Neural crest cell (in vitro differentiated cells): ENCODE measurements at regions not wholly inside any gene's neighbourhood (a gene's known extent, or its start where the extent isn't known, plus 50 kb on each side); places are given as distances from the start of the nearest gene placed in this dataset.

Experiments used
- DNase-seq: peaks from one replicate; pipeline ENCODE4 v3.0.0; 2021; ENCODE audit warnings: low read depth, mixed read lengths, low spot score
- H3K27ac Mint-ChIP-seq: one replicate; pipeline ENCODE4 v1.8.0; 2021; ENCODE audit warnings: mild to moderate bottlenecking, mixed read lengths; ENCODE audit not compliant: unreplicated experiment
- H3K27me3 Mint-ChIP-seq: 2 replicates; pipeline ENCODE4 v1.8.0; 2021; ENCODE audit warnings: low read depth, mild to moderate bottlenecking, mixed read lengths
- H3K36me3 Mint-ChIP-seq: 2 replicates; pipeline ENCODE4 v1.8.0; 2021; ENCODE audit warnings: low read depth, mild to moderate bottlenecking, mixed read lengths
- H3K4me1 Mint-ChIP-seq: 2 replicates; pipeline ENCODE4 v1.8.0; 2021; ENCODE audit warnings: mixed read lengths
- H3K4me3 Mint-ChIP-seq: one replicate; pipeline ENCODE4 v1.8.0; 2021; ENCODE audit warnings: mild to moderate bottlenecking, mixed read lengths
- H3K9me3 Mint-ChIP-seq: 2 replicates; pipeline ENCODE4 v1.8.0; 2021; ENCODE audit warnings: mixed read lengths
- TF ChIP-seq, protein P1 (sequence below): fragments of 200-600 bp; sonication (generic); conservative IDR thresholded peaks from 2 replicates; pipeline ENCODE4 v1.5.0; 2021; ENCODE audit warnings: antibody characterized with exemption, mild to moderate bottlenecking

DNA sequence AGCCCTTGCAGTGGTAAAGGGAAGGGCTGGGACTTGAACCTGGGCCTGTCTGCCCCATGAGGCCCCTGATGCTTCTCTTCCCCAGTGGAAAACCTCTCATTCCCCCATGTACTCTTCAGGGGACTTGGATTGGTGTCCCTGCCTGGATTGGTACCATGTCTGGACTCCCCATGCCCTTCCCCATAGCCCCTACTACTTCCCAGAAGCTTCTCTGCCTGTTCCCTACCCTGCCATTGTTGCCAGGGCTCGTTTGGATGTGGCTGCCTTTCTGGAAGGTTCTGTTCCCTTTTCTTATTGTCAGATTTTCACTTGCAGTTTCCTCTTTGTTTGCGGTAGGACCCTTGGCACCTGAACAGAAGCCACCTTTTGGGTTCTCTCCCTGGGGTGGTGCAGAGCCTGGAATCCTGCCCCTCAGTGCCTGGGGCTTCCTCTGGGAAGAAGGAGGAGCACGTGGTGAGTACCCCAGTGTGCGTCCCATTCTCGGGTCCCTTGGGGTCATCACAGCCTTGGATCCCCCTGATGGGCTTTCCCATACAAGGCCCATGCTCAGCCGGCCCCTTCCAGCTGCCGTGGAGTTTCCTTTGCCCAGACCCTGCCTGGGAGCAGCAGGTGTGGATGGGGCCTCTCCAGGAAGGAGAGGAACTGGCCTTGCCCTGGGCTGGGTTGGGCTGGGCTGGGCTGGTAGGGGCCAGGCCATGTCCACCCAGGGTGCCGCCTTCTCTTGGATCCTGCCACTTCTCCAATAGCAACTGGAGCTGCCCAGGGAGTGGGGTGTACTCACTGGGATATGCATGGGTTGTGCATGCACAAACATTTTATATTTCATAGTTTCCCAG is 281.1 kb downstream of the PTPRU start:
- peaks cover 22% of the 10 kb centered on the region for H3K27me3 Mint-ChIP-seq

DNA sequence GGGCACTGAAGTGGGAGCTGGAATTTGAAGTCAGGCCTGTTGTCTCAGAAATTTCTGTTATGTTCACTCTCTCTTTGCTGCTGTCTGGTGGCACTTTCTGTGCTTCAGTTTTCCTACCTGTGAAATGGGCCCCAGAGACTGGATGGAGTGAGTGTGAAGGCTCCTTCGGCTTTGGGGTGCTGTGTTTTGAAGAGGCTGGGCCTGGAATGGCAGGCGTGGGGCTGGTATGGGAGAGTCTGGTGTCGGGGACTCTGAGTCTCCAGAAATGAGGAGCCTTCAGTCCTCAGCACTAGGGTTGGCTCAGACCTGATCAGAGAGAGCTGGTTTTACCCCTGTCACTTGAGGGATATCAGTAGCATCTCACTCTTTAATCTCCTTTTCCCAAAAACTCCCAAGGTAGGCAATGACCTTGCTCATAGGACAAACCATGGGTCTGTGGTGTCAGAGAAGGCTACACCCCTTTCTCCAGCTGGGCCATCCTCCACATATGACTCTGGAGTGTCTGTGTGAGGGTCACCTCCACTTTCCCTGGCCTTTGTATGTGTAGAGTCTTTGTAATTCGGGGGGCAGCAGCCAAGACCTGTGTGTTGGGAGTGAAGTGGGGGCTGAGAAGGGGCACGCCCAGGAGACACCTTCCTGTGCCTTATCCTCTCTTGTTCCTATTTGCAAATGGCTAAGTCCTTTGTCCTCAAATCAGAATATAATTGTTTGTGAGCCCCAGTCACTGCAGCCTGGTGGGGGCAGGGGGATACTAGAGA is 279.9 kb downstream of the PTPRU start:
- DNase-seq, result no peak
- no peaks in the 10 kb centered on the region for H3K9me3 Mint-ChIP-seq

More for the DNA sequence above, 281.1 kb downstream of the PTPRU start:
- no peak for DNase-seq
- TF ChIP-seq, protein P1, sequence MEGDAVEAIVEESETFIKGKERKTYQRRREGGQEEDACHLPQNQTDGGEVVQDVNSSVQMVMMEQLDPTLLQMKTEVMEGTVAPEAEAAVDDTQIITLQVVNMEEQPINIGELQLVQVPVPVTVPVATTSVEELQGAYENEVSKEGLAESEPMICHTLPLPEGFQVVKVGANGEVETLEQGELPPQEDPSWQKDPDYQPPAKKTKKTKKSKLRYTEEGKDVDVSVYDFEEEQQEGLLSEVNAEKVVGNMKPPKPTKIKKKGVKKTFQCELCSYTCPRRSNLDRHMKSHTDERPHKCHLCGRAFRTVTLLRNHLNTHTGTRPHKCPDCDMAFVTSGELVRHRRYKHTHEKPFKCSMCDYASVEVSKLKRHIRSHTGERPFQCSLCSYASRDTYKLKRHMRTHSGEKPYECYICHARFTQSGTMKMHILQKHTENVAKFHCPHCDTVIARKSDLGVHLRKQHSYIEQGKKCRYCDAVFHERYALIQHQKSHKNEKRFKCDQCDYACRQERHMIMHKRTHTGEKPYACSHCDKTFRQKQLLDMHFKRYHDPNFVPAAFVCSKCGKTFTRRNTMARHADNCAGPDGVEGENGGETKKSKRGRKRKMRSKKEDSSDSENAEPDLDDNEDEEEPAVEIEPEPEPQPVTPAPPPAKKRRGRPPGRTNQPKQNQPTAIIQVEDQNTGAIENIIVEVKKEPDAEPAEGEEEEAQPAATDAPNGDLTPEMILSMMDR, result no peak
- H3K27ac Mint-ChIP-seq, result no peak overlapping the region
- H3K36me3 Mint-ChIP-seq, result no peaks in the 10 kb centered on the region
- H3K4me1 Mint-ChIP-seq, result no peaks in the 10 kb centered on the region
- H3K4me3 Mint-ChIP-seq, result no peak overlapping the region
- no peaks in the 10 kb centered on the region for H3K9me3 Mint-ChIP-seq

GRCh38 chr1:29515170-29515955 is 279.0 kb downstream of the PTPRU start:
- no peaks in the 10 kb centered on the region for H3K9me3 Mint-ChIP-seq
- H3K4me1 Mint-ChIP-seq, result no peaks in the 10 kb centered on the region
- TF ChIP-seq, protein P1, result no peak

More for the DNA sequence above, 279.9 kb downstream of the PTPRU start:
- no peaks in the 10 kb centered on the region for H3K36me3 Mint-ChIP-seq
- TF ChIP-seq, protein P1, result no peak
- no peaks in the 10 kb centered on the region for H3K4me1 Mint-ChIP-seq
- H3K4me3 Mint-ChIP-seq, result no peak overlapping the region
- H3K27ac Mint-ChIP-seq, result peak overlapping the region; percentile 62
- peaks cover 29% of the 10 kb centered on the region for H3K27me3 Mint-ChIP-seq

GRCh38 chr1:29514361-29515169 is 278.2 kb downstream of the PTPRU start:
- Mint-ChIP-seq H3K4me1 (no peaks in the 10 kb centered on the region), H3K36me3 (no peaks in the 10 kb centered on the region), H3K4me3 (no peak overlapping the region), H3K9me3 (no peaks in the 10 kb centered on the region), H3K27ac (no peak overlapping the region), H3K27me3 (peaks cover 38% of the 10 kb centered on the region)
- no peak for DNase-seq
- TF ChIP-seq, protein P1, result no peak

More at GRCh38 chr1:29515170-29515955, 279.0 kb downstream of the PTPRU start:
- Mint-ChIP-seq H3K27ac (no peak overlapping the region), H3K36me3 (no peaks in the 10 kb centered on the region), H3K4me3 (no peak overlapping the region), H3K27me3 (peaks cover 32% of the 10 kb centered on the region)
- no peak for DNase-seq
